ENCODE measurements at regions not wholly inside any gene's neighbourhood (a gene's known extent, or its start where the extent isn't known, plus 50 kb on each side); places are given as distances from the start of the nearest gene placed in this dataset.

DNA sequence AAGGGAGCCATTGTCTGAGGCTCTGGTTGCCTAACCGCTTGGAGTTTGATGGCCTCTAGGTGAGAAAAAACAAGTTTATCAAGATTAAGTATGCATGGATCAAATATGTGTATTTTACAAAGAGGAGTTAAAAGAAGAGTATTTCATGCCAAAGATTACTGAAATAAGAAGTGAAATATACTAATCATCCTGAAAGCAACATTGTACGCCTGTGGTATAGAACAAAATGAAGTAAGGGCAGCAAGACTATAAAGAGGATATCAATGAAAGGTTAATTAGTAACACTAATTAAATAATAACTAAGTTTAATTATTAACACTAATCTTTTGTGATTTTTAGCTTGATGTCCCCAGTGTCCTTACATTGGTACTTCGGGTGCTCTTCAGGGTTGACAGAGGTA, 276.7 kb downstream of the CALCRL start:
- POLR2A ChIA-PET (ENCODE audit: unreplicated experiment), result no interaction called here
- TF ChIP-seq, protein P1, sequence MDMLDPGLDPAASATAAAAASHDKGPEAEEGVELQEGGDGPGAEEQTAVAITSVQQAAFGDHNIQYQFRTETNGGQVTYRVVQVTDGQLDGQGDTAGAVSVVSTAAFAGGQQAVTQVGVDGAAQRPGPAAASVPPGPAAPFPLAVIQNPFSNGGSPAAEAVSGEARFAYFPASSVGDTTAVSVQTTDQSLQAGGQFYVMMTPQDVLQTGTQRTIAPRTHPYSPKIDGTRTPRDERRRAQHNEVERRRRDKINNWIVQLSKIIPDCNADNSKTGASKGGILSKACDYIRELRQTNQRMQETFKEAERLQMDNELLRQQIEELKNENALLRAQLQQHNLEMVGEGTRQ (IDR thresholded peaks at IDR 0.05; ENCODE audit: low read depth, low read length), result no peak
- TF ChIP-seq, protein P2, sequence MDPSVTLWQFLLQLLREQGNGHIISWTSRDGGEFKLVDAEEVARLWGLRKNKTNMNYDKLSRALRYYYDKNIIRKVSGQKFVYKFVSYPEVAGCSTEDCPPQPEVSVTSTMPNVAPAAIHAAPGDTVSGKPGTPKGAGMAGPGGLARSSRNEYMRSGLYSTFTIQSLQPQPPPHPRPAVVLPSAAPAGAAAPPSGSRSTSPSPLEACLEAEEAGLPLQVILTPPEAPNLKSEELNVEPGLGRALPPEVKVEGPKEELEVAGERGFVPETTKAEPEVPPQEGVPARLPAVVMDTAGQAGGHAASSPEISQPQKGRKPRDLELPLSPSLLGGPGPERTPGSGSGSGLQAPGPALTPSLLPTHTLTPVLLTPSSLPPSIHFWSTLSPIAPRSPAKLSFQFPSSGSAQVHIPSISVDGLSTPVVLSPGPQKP (IDR thresholded peaks at IDR 0.05; ENCODE audit: borderline replicate concordance, low read depth, low read length), result no peak
- no peak for TF ChIP-seq MAFK (IDR thresholded peaks at IDR 0.05; ENCODE audit: low read depth, low read length)
- TF ChIP-seq SMC3 (IDR thresholded peaks at IDR 0.05; ENCODE audit: low read depth, low read length), result no peak
- no peak overlapping the region for H3K23ac ChIP-seq (ENCODE audit: low read depth, low read length)

More for the DNA sequence above, 276.7 kb downstream of the CALCRL start:
- Histone ChIP-seq H4K8ac (ENCODE audit: low read depth in 2 of 2, low read length in 2 of 2) (no peak overlapping the region), H4K5ac (ENCODE audit: low read depth, low read length) (no peak overlapping the region), H3K27me3 (ENCODE audit: control insufficient read depth, insufficient read depth, low read length) (no peaks in the 10 kb centered on the region), H3K56ac (ENCODE audit: extremely low read depth, insufficient read depth, low read length) (no peak overlapping the region), H3K79me1 (ENCODE audit: low read depth in 1 of 2, low read length in 2 of 2) (no peaks in the 10 kb centered on the region), H3K9ac (ENCODE audit: low read depth, low read length) (no peak overlapping the region), H2AK5ac (ENCODE audit: low read depth, low read length) (no peak overlapping the region), H3K9me3 (ENCODE audit: control insufficient read depth, insufficient read depth, low read length) (no peaks in the 10 kb centered on the region), H3K4me2 (ENCODE audit: low read depth, low read length) (no peak overlapping the region), H3K14ac (replicated peaks; ENCODE audit: low read depth, low read length) (no peak overlapping the region), H3K27ac (ENCODE audit: insufficient read depth, low read length) (no peak overlapping the region), H2BK20ac (ENCODE audit: low read depth, low read length) (no peak overlapping the region), H4K91ac (ENCODE audit: insufficient read depth, low read depth, low read length) (no peak overlapping the region), H3K9me1 (ENCODE audit: insufficient read depth, low read length) (no peaks in the 10 kb centered on the region), H2BK120ac (ENCODE audit: low read depth, low read length) (no peak overlapping the region), H3K4me3 (ENCODE audit: insufficient read depth, low read depth, low read length) (no peak overlapping the region), H2AK9ac (replicated peaks; ENCODE audit: low read depth, low read length, poor library complexity) (no peak overlapping the region), H3K4me1 (ENCODE audit: control insufficient read depth, insufficient read depth, low read length) (no peaks in the 10 kb centered on the region), H3K4ac (ENCODE audit: low read depth, low read length) (no peak overlapping the region), H3K18ac (ENCODE audit: low read depth, low read length) (no peak overlapping the region), H4K20me1 (ENCODE audit: insufficient read depth, low read length) (no peaks in the 10 kb centered on the region), H2AFZ (replicated peaks; ENCODE audit: low read length, poor library complexity) (no peak overlapping the region), H3K36me3 (ENCODE audit: control insufficient read depth, insufficient read depth, low read length) (no peaks in the 10 kb centered on the region), H2BK5ac (ENCODE audit: low read depth, low read length, poor library complexity, severe bottlenecking) (no peak overlapping the region), H2BK15ac (ENCODE audit: low read depth, low read length) (no peak overlapping the region)
- no TSS peak for BruUV-seq (replicated peaks)
- CTCF ChIA-PET, result interaction anchor here (0.6 kb wide), 1 partner anchor 33 kb away, joined by 3 read pairs; no protein-coding TSS in a partner anchor
- ATAC-seq (ENCODE audit: low read depth), result no peak
- intact Hi-C loops (cut with micrococcal nuclease) (no loop called here), in situ Hi-C loops (cut with MboI; ENCODE audit: low sequenced_read_pairs) (no loop called here), dilution Hi-C loops (cut with HindIII; ENCODE audit: low sequenced_read_pairs, unreplicated experiment) (no loop called here)
- no CpG with 5 or more reads among the region's 3 CpGs for WGBS, 2 experiments (ENCODE audit: extremely low coverage in 2 of 2, insufficient read length in 1 of 2)
- DNase-seq, result no peak
